CD4-positive, alpha-beta T cell treated with Interferon alpha-2 for 1 hour (primary cell): ENCODE measurements at regions not wholly inside any gene's neighbourhood (a gene's known extent, or its start where the extent isn't known, plus 50 kb on each side); places are given as distances from the start of the nearest gene placed in this dataset.
"Not testable (repeated sequence)": the region's sequence is repeated elsewhere in the genome, so short reads cannot be mapped to it uniquely, and the experiment has no call there.

ENCODE experiments used
- DNase-seq, 2 donors: peaks; one replicate each; pipeline ENCODE4 v3.0.0-alpha.2; 2020 to 2022

GRCh38 chr4:55696424-55696823, 60.3 kb upstream of the NMU start:
- not testable (repeated sequence) for DNase-seq

- no peak for DNase-seq
Observed at GRCh38 chr4:55706541-55706940, 70.4 kb upstream of the NMU start.

GRCh38 chr4:55707507-55707906, 71.4 kb upstream of the NMU start:
- no peak for DNase-seq

- DNase-seq, result not testable (repeated sequence)
Observed at GRCh38 chr4:55707991-55708390, 71.9 kb upstream of the NMU start.

- DNase-seq, result not testable (repeated sequence)
Observed at GRCh38 chr4:55712835-55713234, 76.7 kb upstream of the NMU start.

- no peak for DNase-seq
Observed at GRCh38 chr4:55721651-55722050, 85.6 kb upstream of the NMU start.

GRCh38 chr4:55722132-55722531, 86.0 kb upstream of the NMU start:
- DNase-seq, result no peak

GRCh38 chr4:55723403-55723802, 87.3 kb upstream of the NMU start:
- no peak for DNase-seq

- DNase-seq, result no peak
Observed at GRCh38 chr4:55725057-55725456, 89.0 kb upstream of the NMU start.

GRCh38 chr4:55727746-55728145, 91.6 kb upstream of the NMU start:
- DNase-seq, result no peak

GRCh38 chr4:55729351-55730279, 90.0 kb upstream of the EXOC1L start:
- DNase-seq, result no peak

- no peak for DNase-seq
Observed at GRCh38 chr4:55730280-55730931, 89.2 kb upstream of the EXOC1L start.

- DNase-seq, result no peak
Observed at GRCh38 chr4:55731959-55732358, 87.6 kb upstream of the EXOC1L start.

- no peak for DNase-seq
Observed at GRCh38 chr4:55732864-55733263, 86.7 kb upstream of the EXOC1L start.

- no peak for DNase-seq
Observed at GRCh38 chr4:55733932-55734331, 85.7 kb upstream of the EXOC1L start.

GRCh38 chr4:55736605-55737183, 82.9 kb upstream of the EXOC1L start:
- DNase-seq, result peak in 1 of 2 donors; percentile 16

- no peak for DNase-seq
Observed at GRCh38 chr4:55742655-55743202, 76.9 kb upstream of the EXOC1L start.

- no peak for DNase-seq
Observed at GRCh38 chr4:55744369-55744768, 75.2 kb upstream of the EXOC1L start.

GRCh38 chr4:55745014-55745413, 74.6 kb upstream of the EXOC1L start:
- no peak for DNase-seq

- DNase-seq, result no peak
Observed at GRCh38 chr4:55747793-55748192, 71.8 kb upstream of the EXOC1L start.

- DNase-seq, result no peak
Observed at GRCh38 chr4:55749666-55750065, 69.9 kb upstream of the EXOC1L start.

- DNase-seq, result no peak
Observed at GRCh38 chr4:55752810-55753209, 66.8 kb upstream of the EXOC1L start.

GRCh38 chr4:55753856-55754255, 65.7 kb upstream of the EXOC1L start:
- DNase-seq, result no peak
